ENCODE measurements at regions not wholly inside any gene's neighbourhood (a gene's known extent, or its start where the extent isn't known, plus 50 kb on each side); places are given as distances from the start of the nearest gene placed in this dataset.

GRCh38 chr14:101029668-101030290 lies 126.3 kb upstream of the RTL1 start:
- no peaks in the 10 kb centered on the region for H4K20me1 ChIP-seq (ENCODE audit: insufficient read depth)

GRCh38 chr14:101030586-101030985 lies 127.1 kb upstream of the RTL1 start:
- H3K4me3 ChIP-seq (IDR thresholded peaks at IDR 0.05; ENCODE audit: insufficient read depth, low read depth, low read length), result no peak overlapping the region
- no peak for TF ChIP-seq CTCF (conservative IDR thresholded peaks at IDR 0.05; ENCODE audit: low read depth, low read length)
- H3K27ac ChIP-seq, result no peak overlapping the region
- no peaks in the 10 kb centered on the region for H3K4me1 ChIP-seq (ENCODE audit: low read depth, poor library complexity, severe bottlenecking)
- no peak overlapping the region for H3K9ac ChIP-seq
- no peak overlapping the region for H3K4me2 ChIP-seq
- no peaks in the 10 kb centered on the region for H3K36me3 ChIP-seq (ENCODE audit: insufficient read depth)
- H3K79me2 ChIP-seq (ENCODE audit: insufficient read depth, low read depth), result no peaks in the 10 kb centered on the region
- H2AFZ ChIP-seq (ENCODE audit: low read depth), result no peak overlapping the region
- H3K27me3 ChIP-seq (ENCODE audit: insufficient read depth, low read depth), result peaks cover 29% of the 10 kb centered on the region; the same call in 1 of the 2 replicates
- H4K20me1 ChIP-seq (ENCODE audit: insufficient read depth), result no peaks in the 10 kb centered on the region

More at GRCh38 chr14:101029668-101030290, 126.3 kb upstream of the RTL1 start:
- H3K36me3 ChIP-seq (ENCODE audit: insufficient read depth), result no peaks in the 10 kb centered on the region
- H3K9ac ChIP-seq, result no peak overlapping the region
- H3K4me2 ChIP-seq, result no peak overlapping the region
- no peak overlapping the region for H2AFZ ChIP-seq (ENCODE audit: low read depth)
- H3K27ac ChIP-seq, result no peak overlapping the region
- no peak overlapping the region for H3K4me3 ChIP-seq (IDR thresholded peaks at IDR 0.05; ENCODE audit: insufficient read depth, low read depth, low read length)
- peaks cover 24% of the 10 kb centered on the region; the same call in 1 of the 2 replicates for H3K27me3 ChIP-seq (ENCODE audit: insufficient read depth, low read depth)
- H3K4me1 ChIP-seq (ENCODE audit: low read depth, poor library complexity, severe bottlenecking), result no peaks in the 10 kb centered on the region
- H3K79me2 ChIP-seq (ENCODE audit: insufficient read depth, low read depth), result no peaks in the 10 kb centered on the region
- no peak for TF ChIP-seq CTCF (conservative IDR thresholded peaks at IDR 0.05; ENCODE audit: low read depth, low read length)

GRCh38 chr14:101031186-101031585 lies 127.7 kb upstream of the RTL1 start:
- Histone ChIP-seq H3K27ac (no peak overlapping the region), H3K9ac (no peak overlapping the region), H3K36me3 (ENCODE audit: insufficient read depth) (no peaks in the 10 kb centered on the region), H4K20me1 (ENCODE audit: insufficient read depth) (no peaks in the 10 kb centered on the region), H2AFZ (ENCODE audit: low read depth) (no peak overlapping the region), H3K4me1 (ENCODE audit: low read depth, poor library complexity, severe bottlenecking) (no peaks in the 10 kb centered on the region), H3K4me2 (no peak overlapping the region), H3K4me3 (IDR thresholded peaks at IDR 0.05; ENCODE audit: insufficient read depth, low read depth, low read length) (no peak overlapping the region), H3K79me2 (ENCODE audit: insufficient read depth, low read depth) (no peaks in the 10 kb centered on the region), H3K27me3 (ENCODE audit: insufficient read depth, low read depth) (peaks cover 28% of the 10 kb centered on the region; the same call in 1 of the 2 replicates)
- no peak for TF ChIP-seq CTCF (conservative IDR thresholded peaks at IDR 0.05; ENCODE audit: low read depth, low read length)

GRCh38 chr14:101031721-101032120 lies 128.2 kb upstream of the RTL1 start:
- Histone ChIP-seq H3K9ac (no peak overlapping the region), H4K20me1 (ENCODE audit: insufficient read depth) (no peaks in the 10 kb centered on the region), H3K4me1 (ENCODE audit: low read depth, poor library complexity, severe bottlenecking) (no peaks in the 10 kb centered on the region), H3K27ac (no peak overlapping the region), H3K79me2 (ENCODE audit: insufficient read depth, low read depth) (no peaks in the 10 kb centered on the region), H2AFZ (ENCODE audit: low read depth) (no peak overlapping the region), H3K4me2 (no peak overlapping the region), H3K27me3 (ENCODE audit: insufficient read depth, low read depth) (peaks cover 27% of the 10 kb centered on the region; the same call in 1 of the 2 replicates), H3K4me3 (IDR thresholded peaks at IDR 0.05; ENCODE audit: insufficient read depth, low read depth, low read length) (no peak overlapping the region), H3K36me3 (ENCODE audit: insufficient read depth) (no peaks in the 10 kb centered on the region)
- no peak for TF ChIP-seq CTCF (conservative IDR thresholded peaks at IDR 0.05; ENCODE audit: low read depth, low read length)
